HUES64 (cell line): ENCODE measurements at regions not wholly inside any gene's neighbourhood (a gene's known extent, or its start where the extent isn't known, plus 50 kb on each side); places are given as distances from the start of the nearest gene placed in this dataset.
"Not testable (repeated sequence)": the region's sequence is repeated elsewhere in the genome, so short reads cannot be mapped to it uniquely, and the experiment has no call there.

Experiments used
- H3K27ac ChIP-seq: 2 replicates; pipeline ENCODE4 v1.7.0; 2013; ENCODE audit warnings: low read depth, low read length, inconsistent platforms
- H3K27me3 ChIP-seq: 2 replicates; pipeline ENCODE4 v1.6.1; 2013; ENCODE audit warnings: mild to moderate bottlenecking, low read length; ENCODE audit not compliant: insufficient read depth
- H3K36me3 ChIP-seq: 2 replicates; pipeline ENCODE4 v1.6.1; 2013; ENCODE audit warnings: mild to moderate bottlenecking, low read length; ENCODE audit not compliant: insufficient read depth
- H3K4me1 ChIP-seq: 2 replicates; pipeline ENCODE4 v1.6.1; 2013; ENCODE audit warnings: mild to moderate bottlenecking, low read length, moderate library complexity; ENCODE audit not compliant: insufficient read depth
- H3K4me3 ChIP-seq: 2 replicates; pipeline ENCODE4 v1.5.1; 2013; ENCODE audit warnings: mild to moderate bottlenecking, low read length, moderate library complexity
- H3K9ac ChIP-seq: 2 replicates; pipeline ENCODE4 v1.6.1; 2013; ENCODE audit warnings: mild to moderate bottlenecking, low read depth, low read length
- H3K9me3 ChIP-seq: 2 replicates; pipeline ENCODE4 v1.6.1; 2013; ENCODE audit warnings: low read depth, low read length; ENCODE audit not compliant: insufficient read depth
- WGBS: fragments of 150-250, 120-280 bp; methylation state at CpG from one replicate; pipeline ENCODE4 v1.1.7; 2013; ENCODE audit warnings: missing lambda C conversion rate; 5-methylcytosine and 5-hydroxymethylcytosine counted together

DNA sequence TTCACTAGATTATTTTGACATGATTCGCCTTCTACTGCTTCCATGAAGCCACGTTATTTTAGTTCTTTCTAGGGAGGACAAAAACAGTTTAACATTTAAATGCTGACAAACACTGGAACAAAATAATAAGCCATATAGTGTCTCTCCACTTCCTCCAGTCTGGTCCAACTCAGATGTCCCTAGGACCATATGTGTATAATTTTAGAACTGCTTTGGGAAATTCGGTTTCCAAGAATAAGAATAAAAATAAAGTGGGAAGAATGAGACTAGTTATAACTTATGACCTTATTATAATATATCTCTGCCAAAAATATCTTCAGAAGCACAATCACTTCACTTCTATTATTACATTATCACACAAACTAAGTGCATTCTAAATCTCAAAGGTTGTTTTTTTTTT is 164.4 kb upstream of the POF1B start:
- no peaks in the 10 kb centered on the region for H3K4me1 ChIP-seq
- no peaks in the 10 kb centered on the region for H3K36me3 ChIP-seq
- H3K9me3 ChIP-seq, result no peaks in the 10 kb centered on the region
- no peak overlapping the region for H3K4me3 ChIP-seq
- WGBS, result 100% methylated on average over 2 of the region's 3 CpGs
- H3K27me3 ChIP-seq, result no peaks in the 10 kb centered on the region
- no peak overlapping the region for H3K9ac ChIP-seq
- H3K27ac ChIP-seq, result no peak overlapping the region

DNA sequence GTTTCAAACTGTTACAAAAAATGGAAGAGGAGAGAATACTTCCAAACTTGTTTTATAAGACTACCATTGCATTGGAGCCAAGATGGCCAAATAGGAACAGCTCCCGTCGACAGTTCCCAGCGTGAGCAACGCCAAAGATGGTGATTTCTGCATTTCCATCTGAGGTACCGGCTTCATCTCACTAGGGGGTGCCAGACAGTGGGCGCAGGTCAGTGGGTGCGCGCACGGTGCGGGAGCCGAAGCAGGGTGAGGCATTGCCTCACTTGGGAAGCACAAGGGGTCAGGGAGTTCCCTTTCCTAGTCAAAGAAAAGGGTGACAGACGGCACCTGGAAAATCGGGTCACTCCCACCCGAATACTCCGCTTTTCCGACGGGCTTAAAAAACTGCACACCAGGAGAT is 149.7 kb upstream of the POF1B start:
- not testable (repeated sequence) for H3K4me1 ChIP-seq, H3K27me3 ChIP-seq, H3K9ac ChIP-seq, H3K27ac ChIP-seq, H3K36me3 ChIP-seq, H3K9me3 ChIP-seq
- WGBS, result 17% methylated on average over 17 of the region's 17 CpGs
- peak overlapping the region; percentile 35 for H3K4me3 ChIP-seq

DNA sequence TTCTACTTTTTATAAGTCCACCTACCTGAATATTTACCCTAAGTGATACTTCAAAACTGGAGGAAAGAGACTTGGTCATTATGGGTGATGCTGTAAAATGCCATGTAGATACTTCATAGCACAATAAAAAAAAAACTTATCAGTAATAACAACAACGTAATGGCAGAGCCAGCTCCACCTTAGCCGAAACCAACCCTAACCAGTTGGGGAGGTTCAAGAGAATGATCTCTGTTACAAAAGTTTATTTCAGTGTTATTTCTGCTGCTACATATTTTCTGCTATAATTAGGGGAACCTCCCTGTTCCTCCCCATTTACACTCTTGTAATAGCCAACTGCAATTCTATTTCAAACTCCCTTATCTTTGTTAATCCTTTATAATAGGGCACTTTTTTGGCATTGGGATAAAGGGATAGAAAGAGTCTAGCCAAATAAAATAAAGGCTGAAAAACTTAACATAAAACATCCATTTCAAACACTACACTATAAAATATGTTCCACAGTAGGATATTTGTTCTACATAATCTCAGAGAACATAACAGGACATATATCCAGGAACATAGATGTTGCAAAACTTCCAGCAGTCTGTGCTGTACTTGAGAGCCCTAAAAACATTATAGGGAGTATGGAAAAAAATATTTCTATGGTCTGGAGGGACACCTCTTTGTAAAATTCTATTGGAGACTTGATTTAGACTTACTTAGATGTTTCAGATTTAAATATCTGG is 138.7 kb upstream of the POF1B start:
- Histone ChIP-seq H3K9ac (no peak overlapping the region), H3K4me3 (no peak overlapping the region), H3K27me3 (no peaks in the 10 kb centered on the region), H3K27ac (no peak overlapping the region), H3K9me3 (no peaks in the 10 kb centered on the region), H3K36me3 (no peaks in the 10 kb centered on the region), H3K4me1 (no peaks in the 10 kb centered on the region)
- 100% methylated on average over 1 of the region's 2 CpGs for WGBS

DNA sequence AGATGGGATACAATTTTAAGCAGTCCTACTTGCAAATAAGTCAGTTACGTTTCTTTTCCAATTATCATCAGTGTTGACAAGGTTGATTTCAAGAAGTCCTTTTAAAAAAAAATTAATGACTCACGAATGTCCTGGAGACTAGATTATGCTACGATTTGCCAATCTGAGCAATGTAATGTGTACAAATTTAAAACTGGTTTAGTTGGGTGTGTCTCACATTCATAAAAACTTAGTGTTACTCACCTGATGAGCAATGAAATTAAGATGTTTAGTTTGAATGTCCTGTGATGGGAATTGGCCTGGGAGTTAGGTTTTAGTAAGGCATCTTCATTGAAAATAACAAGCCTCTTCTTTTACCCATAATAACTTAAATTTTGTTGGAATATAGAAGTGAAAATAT is 136.7 kb upstream of the POF1B start:
- 87% methylated on average over 3 of the region's 3 CpGs for WGBS
- Histone ChIP-seq H3K9ac (no peak overlapping the region), H3K27ac (no peak overlapping the region), H3K4me1 (no peaks in the 10 kb centered on the region), H3K27me3 (no peaks in the 10 kb centered on the region), H3K36me3 (no peaks in the 10 kb centered on the region), H3K4me3 (no peak overlapping the region), H3K9me3 (no peaks in the 10 kb centered on the region)

DNA sequence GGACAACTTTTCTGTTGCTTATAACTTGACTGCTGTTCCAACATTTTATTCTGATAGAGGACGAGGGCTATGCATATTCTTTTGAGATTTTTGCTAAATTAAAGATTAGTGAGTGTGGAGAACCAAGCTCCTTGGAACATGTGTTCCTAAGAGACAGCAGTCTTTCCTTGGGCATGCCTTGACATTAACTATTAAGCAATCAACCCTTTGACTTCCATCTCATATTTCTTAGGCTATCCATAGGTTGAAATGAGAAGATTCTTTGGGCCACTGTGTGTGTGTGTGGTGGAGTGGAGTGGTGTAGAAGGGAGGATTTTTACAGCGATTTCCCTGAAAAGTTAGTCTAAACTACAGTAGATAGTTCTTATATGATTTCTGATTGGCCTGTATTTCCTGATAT is 127.4 kb upstream of the POF1B start:
- no peaks in the 10 kb centered on the region for H3K36me3 ChIP-seq
- H3K27ac ChIP-seq, result no peak overlapping the region
- H3K9ac ChIP-seq, result no peak overlapping the region
- H3K9me3 ChIP-seq, result no peaks in the 10 kb centered on the region
- H3K4me3 ChIP-seq, result no peak overlapping the region
- WGBS, result 86% methylated on average over 2 of the region's 2 CpGs
- no peaks in the 10 kb centered on the region for H3K27me3 ChIP-seq
- H3K4me1 ChIP-seq, result no peaks in the 10 kb centered on the region

DNA sequence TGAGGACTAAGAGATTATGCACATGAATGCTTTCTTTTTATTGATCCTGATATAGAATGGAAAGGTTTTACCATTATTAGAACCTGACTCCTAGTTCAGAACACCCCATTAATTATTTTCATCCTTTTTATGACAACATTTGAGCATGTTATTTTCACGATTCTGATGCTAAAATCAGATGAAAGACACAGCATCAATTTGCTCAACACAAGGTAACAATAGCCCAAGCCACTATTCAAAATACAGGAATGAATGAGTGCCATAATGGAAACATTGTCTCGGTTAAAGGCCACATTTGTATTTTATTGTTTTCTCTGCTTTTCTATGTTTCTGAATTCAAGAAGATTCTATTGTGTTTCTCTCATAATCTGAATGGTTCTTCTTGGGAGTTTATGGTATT is 126.3 kb upstream of the POF1B start:
- H3K27me3 ChIP-seq, result no peaks in the 10 kb centered on the region
- H3K9me3 ChIP-seq, result no peaks in the 10 kb centered on the region
- no peak overlapping the region for H3K27ac ChIP-seq
- H3K4me3 ChIP-seq, result no peak overlapping the region
- 98% methylated on average over 2 of the region's 2 CpGs for WGBS
- no peaks in the 10 kb centered on the region for H3K36me3 ChIP-seq
- no peaks in the 10 kb centered on the region for H3K4me1 ChIP-seq
- no peak overlapping the region for H3K9ac ChIP-seq

DNA sequence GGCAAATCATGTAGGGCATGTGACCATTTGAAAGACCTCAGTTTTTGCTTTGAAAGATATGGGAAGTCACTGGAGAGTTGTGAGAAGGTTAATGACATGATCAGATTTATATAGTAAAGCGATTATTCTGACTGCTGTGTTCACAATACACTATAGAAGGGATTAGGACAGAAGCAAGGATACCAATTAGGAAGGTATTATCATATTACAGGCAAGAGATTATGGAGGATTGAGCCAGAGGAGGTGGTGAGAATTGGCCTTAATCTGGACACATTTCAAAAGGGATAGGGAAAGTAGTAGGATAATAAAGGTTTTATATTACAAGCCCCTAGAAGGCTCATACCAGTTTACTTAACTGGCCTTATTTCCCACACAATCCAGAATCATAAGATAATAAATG is 124.9 kb upstream of the POF1B start:
- Histone ChIP-seq H3K9ac (no peak overlapping the region), H3K9me3 (no peaks in the 10 kb centered on the region), H3K27me3 (no peaks in the 10 kb centered on the region), H3K4me3 (no peak overlapping the region), H3K4me1 (no peaks in the 10 kb centered on the region), H3K27ac (no peak overlapping the region), H3K36me3 (no peaks in the 10 kb centered on the region)
- WGBS, result 100% methylated on average over 1 of the region's 1 CpG

DNA sequence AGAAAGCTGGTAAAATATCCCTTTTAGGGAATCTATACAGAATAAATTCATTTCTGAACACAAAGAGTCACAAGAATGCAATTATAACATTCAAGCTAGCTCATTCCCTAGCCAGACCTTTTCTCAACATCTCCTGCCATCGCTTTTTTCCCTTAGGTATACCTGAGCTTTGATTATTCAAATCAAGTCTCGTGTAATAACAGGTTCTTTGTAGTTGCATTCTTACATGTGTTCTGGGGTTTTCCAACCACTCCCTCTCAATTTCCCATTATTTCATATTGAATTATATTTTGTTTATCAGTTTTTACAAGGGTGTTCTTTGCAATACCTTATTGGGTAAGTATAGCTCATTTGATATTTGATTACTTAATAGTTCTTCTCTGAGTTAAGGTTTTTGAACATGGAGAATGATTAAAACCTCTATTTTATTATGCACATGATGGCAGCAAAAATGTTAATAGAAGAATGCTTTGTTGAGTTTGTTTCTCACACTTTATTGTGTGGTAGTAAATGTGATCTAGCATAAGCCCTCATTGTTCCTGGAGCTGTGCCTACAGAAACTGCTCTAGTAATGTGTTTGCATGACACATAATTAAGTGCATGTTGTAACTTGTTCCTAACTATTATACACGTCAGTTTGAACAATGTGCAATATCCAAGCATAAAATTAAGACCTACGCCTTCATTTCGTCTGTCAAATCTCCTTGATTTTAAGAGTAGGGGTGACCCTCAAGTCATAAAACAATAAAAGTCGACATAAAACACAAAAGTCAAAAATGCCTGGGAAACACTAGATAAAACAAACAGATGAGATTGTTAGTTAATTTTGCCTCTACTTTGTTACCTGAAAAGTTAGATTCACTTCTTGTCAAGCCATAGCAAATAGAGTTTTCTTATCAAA is 124.0 kb upstream of the POF1B start:
- Histone ChIP-seq H3K27me3 (no peaks in the 10 kb centered on the region), H3K27ac (no peak overlapping the region), H3K36me3 (no peaks in the 10 kb centered on the region), H3K9ac (no peak overlapping the region), H3K9me3 (no peaks in the 10 kb centered on the region), H3K4me1 (no peaks in the 10 kb centered on the region), H3K4me3 (no peak overlapping the region)
- WGBS, result 93% methylated on average over 3 of the region's 6 CpGs

DNA sequence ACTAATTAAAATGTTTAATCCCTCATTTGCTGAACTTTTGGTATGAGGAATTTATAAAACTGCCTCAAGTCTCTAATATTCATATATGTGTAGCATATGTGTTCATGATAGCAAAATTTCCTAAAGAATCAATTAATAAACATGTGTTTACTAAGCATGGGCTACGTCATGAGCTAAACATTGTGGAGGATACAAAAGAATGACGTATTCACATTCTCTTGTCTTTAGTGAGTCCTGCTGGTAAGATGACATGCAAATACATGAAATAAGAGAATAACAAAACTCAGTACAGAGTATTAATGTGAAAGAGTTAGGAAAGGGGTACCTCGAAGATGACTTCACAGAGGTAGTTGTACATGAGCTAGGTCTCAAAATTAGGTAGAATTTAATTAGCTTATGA is 121.9 kb upstream of the POF1B start:
- H3K36me3 ChIP-seq, result no peaks in the 10 kb centered on the region
- no peak overlapping the region for H3K27ac ChIP-seq
- no peaks in the 10 kb centered on the region for H3K4me1 ChIP-seq
- no peak overlapping the region for H3K9ac ChIP-seq
- H3K9me3 ChIP-seq, result no peaks in the 10 kb centered on the region
- no peak overlapping the region for H3K4me3 ChIP-seq
- H3K27me3 ChIP-seq, result no peaks in the 10 kb centered on the region
- WGBS, result 87% methylated on average over 3 of the region's 3 CpGs

DNA sequence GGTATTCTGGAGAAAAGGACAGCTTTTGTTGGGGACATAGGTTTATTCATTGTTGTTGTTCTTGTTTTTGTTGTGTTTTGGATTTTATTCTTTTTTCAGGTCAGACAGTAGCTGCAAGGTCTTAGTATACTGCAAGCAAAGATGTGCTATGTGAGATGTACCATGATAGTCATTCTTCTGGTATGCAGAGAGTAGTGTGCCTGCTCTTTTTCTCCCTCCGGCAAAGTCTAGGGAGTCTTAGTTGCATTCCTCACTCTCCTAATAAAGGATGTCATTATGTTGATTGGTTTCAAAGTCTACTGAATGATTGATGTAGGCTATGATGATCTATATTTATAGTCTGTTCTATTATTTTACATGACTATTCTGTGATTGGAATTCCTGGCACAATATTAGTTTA is 119.9 kb upstream of the POF1B start:
- no CpG with 5 or more reads among the region's 1 CpG for WGBS
- no peak overlapping the region for H3K9ac ChIP-seq
- no peak overlapping the region for H3K27ac ChIP-seq
- H3K36me3 ChIP-seq, result no peaks in the 10 kb centered on the region
- no peaks in the 10 kb centered on the region for H3K4me1 ChIP-seq
- H3K4me3 ChIP-seq, result no peak overlapping the region
- H3K27me3 ChIP-seq, result no peaks in the 10 kb centered on the region
- no peaks in the 10 kb centered on the region for H3K9me3 ChIP-seq

DNA sequence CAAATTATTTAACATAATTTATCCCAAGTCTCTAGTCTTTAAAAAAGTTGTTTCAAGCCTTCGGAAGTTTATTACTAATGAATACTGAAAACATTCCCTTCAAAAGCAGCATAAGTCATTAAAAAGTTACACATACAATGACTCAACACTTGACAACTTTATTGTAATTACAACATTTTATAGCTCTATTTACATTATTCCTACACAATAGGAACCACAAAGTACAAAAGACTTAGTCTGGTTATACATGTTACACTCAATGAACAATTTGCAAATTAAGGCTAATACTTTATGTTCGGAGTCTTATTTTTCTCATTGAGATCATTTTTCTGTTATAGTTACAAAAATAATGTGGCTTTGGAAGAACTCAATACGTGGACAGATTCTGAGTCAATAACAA is 114.4 kb upstream of the POF1B start:
- H3K9me3 ChIP-seq, result no peaks in the 10 kb centered on the region
- no peak overlapping the region for H3K9ac ChIP-seq
- H3K36me3 ChIP-seq, result no peaks in the 10 kb centered on the region
- H3K4me3 ChIP-seq, result no peak overlapping the region
- H3K4me1 ChIP-seq, result no peaks in the 10 kb centered on the region
- no peaks in the 10 kb centered on the region for H3K27me3 ChIP-seq
- WGBS, result 100% methylated on average over 1 of the region's 3 CpGs
- H3K27ac ChIP-seq, result no peak overlapping the region
